GM21737 (cell line): ENCODE measurements at regions not wholly inside any gene's neighbourhood (a gene's known extent, or its start where the extent isn't known, plus 50 kb on each side); places are given as distances from the start of the nearest gene placed in this dataset.

Experiments used
- ATAC-seq: cut with Tn5 transposase; IDR thresholded peaks from one replicate; pipeline ENCODE4 v1.9.1; 2021; ENCODE audit warnings: mild to moderate bottlenecking, moderate library complexity; ENCODE audit not compliant: unreplicated experiment

DNA sequence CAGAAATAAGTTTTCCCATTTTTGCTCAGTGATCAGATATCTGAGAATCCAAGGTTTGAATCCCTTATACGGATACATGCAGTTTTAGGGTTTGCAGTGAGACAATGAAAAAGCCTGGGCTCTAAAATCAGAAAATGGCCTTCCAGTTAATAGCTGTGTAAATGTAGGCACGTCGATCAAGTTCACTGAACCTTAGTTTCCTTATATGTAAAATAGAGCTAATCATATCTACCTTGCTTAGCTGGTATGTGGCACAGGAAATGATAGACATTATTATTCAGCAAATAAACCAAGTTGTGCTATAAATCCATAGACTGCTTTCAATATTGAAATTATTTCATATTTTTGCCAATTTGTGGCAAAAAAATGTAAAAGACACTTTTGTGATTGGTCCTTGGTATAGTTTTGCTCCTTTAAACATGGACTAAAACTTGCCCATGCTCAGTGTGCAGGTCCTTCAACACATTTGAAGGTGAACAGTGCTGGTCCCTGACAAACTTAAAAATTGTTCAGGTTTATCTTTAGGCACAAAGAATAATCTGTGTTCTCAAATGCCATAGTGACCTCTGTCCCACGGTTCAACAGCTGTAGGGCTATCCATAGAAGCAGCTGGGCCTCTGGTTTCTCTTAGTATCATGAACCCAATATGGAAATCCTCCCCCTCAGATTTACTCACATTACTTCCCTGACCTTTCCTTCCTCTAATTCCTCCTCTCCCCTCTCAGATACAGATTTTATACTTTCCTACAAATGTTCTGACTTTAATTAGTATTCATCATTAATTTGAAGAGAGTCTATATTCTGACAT is 51.0 kb downstream of the CCDC54 start:
- ATAC-seq = no peak

DNA sequence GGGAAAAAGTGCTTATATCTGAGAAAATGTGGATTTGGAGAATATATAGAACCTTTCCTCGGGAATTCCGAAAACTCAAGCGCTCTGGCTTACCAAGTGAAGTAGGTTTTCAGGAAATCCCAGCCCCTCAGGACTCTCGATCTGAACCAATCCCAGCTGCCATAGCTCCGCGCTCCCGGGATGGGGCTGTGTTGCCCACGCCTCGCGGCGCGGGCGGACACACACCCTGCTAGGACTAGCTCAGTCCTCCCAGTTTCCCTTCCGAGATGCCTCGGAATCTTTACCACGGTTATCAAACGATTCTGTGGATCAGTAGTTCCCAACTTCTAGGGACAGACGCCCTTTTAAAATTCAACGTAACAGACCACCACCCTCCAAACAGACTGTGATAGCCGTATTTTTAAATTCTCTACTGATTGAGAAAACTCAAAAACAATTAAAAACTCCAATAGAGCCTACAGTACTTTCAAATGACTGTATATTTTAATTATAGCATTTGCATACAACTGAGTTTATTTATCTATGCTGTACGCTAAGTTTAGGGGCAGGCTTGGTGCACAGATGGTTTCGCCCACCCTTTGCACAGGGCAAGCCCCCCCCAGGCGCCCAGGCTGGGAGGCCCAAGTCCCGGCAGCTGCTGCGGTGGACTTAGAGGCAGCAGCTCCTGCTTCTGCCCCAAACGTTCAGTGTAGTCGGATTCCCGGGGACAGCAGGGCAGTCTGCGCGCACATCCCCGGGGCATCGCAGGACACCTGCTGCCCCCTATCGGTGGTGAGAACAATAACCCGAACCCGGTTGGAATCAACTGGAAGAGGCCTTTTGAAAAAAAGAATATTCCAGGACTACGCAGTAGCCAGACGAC is 52.3 kb downstream of the CCDC54 start:
- peak; percentile 47 for ATAC-seq

DNA sequence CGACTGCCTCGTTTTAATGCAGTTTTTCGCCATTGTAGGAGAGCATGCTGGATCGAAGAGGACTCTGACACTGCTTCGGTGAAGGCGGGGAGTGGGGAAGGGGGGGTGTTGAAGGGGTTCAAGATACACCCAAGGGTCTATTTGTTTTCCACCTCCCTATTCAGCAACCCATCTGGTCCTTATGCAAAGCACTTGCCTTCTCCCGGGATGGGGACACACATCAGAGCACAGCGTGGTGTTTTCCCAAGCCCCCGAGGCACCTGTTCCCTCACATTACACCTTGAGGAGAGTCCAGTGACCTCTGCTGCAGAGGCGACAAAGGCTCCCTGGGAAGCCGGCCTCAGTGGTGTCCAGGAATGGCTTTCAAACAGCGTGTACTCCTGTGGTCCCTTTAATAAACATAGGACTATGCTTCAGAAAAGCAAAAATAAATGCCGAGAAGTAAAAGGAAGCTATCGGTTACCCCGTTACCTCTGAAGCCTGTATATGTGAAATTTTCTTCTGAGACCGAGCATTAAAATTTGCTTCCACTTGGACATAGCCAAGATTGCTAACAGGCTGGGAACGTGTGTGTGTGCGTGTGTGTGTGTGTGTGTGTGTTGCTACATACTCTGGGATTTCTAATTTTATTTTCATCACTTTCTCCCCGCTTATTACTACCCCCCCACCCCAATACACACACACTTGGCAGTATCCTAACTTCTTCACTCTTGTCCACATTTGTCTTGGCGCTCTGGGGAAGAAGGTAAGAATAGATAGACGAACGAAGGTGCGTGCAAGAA is 53.2 kb downstream of the CCDC54 start:
- no peak for ATAC-seq

DNA sequence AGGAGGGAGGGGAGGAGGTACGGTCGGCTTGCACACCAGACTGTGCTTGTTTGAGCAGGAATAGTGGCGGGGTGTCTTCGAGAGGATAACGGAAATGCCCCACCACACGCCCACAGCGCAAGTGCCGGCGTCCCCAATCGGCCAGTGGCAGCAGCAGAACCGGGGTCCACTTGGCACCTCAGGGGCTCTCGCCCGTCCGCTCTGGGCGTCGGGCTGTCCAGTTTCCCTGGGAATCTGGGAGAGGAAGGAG is 53.7 kb downstream of the CCDC54 start:
- peak; percentile 11 for ATAC-seq

DNA sequence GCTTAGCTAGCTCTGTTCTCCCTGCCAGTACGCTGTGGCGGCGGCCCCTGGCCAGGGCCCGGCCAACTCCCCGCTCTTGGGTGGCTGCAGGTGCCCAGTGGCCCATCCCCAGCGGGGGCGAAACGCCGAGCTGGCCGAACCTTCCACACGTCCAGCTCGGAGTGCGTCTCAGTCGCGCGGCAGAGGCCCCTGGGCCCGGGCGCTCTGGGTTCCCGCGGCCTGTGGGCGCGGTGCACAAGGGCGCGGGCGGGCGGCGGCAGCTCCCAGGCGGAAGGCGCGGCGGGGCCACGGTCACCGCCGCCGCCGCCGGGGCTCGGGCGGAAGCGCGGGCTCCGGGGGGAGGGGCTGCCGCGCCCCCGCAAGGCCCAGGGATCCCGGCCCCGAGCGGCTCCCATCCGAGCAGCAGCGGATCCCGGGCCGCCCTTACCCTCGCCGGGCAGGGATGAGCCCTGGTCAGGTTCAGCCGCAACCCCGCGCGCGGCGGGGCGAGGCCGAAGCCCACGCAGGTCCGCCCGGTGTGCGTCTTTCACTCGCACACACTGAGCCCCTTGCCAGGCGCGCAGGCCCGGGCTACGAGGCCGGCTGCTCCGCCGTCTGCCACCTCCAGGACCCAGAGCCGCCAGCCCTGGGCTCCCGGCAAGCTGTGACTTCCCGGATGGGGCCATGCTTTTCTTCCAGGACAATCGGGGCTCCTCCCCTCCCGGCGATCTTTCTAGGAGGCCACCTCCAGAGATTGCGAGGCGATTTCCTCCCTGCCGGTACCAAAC is 54.2 kb downstream of the CCDC54 start:
- ATAC-seq = peak; percentile 70

DNA sequence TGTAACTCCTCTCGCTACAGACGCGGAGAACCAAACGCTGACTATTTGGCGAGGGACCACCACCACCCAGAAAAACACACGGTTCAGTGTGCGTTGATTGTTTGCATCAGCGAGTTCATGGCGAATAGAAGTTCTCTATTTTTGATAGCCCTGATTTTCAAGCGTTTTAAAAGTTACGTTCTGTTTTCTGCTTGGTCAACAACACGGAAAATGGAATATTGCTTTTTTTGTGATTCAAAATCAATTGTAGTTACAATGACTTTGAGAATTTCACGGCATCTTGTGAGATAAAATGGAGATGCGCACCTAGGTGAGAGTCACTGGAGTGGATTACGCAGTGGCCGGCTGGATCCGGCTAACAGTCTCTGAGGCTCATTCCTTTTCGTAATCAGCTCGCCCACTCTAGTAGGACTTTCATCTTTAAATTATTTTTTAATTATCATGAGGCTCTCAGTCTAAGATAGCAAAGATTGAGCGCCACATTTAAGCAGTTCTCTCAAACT is 54.8 kb downstream of the CCDC54 start:
- ATAC-seq = no peak

DNA sequence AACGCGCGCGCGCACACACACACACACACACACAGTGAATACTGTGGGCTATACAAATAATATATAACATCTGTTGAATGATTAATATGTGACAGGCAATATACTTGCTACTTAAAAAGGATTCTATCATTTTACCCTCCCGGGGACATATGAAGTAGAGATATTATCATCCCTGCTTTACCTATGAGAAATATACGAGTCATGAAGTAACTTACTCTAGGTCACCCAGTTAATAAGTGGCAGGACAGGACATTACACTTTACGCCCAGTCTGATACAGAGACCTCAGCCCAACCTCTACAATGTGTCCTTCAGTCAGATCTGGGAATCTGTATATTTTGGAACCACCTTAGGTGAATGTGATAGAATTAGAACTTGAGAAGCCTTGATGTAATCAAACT is 55.4 kb downstream of the CCDC54 start:
- ATAC-seq = no peak

DNA sequence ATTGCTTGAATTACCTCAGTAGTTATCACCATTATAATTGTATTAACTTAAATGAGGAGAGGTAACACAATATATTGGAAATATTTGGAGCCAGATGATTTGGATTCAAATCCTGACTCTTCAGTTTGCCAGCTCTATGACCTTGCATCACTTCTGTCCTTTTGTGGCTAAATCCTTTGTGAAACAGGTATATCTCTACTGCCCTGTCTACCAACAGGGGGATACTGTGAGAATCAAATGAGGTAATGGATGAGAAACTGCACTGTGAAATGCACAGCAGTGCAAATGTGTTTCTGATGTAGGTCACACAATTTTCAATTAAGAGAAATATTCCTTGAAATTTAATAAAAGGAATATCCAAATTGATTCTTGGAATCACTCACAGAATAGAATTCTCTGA is 58.8 kb downstream of the CCDC54 start:
- ATAC-seq = no peak

DNA sequence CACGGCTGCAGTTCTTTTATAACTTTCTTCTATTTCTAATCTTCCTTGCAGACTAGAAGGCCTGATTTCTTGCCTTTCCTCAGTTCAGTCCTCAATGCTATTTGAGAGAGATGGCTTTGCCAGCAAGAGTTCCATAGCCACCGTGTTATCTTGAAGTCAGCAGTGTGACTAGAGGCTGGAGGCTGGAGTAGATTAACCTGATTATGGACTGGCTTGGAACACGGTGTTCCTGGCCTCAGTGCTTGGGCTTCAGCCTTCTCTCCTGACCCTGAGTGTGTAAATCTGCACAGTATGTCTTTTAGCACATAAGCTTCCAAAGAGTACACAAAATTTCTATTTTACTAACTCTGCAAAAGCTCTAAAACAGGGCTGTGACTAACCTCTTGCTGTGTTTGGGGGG is 61.4 kb downstream of the CCDC54 start:
- no peak for ATAC-seq

DNA sequence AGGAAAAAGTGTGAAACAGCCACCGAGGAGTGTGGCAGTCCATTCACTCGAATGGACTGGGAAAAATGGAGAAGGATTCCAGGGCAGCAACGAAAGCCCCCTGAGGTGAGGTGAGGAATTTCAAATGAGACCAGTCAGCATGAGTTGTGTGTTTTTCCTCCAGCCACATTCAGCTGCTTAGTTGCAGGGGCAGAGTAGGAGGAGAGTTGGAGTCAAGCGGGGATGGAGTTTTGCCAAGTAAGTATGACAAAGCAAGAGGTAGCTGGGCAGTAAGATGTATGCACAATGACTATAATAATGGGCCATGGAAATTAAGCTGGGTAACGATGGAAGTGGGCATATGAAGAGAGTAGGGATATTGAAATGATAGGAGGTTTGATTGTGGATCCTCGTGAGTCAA is 64.4 kb downstream of the CCDC54 start:
- ATAC-seq = no peak

DNA sequence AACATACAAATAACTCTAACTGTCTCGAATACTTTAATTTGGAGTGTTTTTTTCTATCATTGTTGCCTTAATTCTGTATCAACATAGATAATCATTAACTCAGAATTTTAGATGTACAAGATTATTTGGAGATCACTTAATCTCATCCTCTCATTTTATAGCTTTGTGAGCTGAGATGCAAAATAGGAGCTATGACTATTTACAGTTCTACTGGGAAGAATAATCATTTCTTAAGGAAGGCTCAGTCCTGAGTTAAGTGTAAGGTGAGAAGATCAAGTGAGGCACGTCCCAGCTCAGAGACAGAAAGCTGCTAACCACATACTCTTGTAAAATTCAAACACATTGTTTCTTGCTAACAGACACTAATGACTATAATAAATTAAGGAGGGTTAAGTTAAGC is 66.2 kb downstream of the CCDC54 start:
- ATAC-seq = no peak

DNA sequence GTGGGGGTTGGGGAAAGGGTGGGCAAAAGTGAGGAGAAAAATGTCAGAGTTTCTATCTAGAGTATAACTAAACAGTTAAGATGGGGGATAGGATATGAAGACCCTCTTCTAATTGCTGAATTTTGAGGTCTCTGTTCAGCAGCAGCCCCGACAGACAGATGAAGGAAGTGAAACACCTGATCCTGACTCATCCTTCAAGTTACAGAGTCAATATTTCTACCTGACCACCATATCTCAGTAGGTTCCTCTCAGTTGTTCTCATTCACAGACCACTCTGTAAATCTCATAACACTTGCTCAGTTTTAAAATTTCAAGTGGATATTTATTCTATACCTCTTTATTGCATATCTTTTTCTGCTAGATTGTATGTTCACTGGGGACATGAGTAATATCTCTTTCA is 69.5 kb downstream of the CCDC54 start:
- no peak for ATAC-seq

DNA sequence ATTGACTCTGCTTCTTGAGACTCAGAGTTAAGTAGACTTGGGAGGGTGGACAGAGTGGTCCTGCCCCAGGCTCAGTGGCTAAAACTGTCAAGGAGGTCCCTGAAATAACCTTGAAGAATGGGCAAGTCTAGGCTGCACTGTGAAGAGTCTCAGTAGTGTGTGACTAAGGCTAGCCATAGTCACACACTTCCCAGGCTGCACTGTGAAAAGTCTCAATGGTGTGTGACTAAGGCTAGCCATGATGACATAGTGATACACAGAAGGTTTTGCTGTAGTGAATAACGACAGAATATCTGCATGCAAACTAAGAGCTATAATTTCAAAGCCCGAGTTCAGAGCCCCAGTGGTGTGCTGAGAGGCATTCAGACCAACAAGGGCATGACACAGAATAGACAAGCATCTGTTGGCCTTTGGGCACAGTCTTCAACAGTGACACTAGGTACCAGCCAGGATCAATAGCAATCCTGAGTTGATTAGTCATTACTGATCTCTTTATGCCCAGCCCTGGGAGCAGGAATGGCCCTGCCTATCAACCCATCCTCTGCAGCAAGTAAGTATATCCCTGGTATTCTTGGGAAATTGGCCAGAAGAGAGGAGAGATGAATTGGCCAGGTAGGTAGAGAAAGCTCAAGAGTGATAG is 72.4 kb upstream of the BBX start:
- no peak for ATAC-seq

DNA sequence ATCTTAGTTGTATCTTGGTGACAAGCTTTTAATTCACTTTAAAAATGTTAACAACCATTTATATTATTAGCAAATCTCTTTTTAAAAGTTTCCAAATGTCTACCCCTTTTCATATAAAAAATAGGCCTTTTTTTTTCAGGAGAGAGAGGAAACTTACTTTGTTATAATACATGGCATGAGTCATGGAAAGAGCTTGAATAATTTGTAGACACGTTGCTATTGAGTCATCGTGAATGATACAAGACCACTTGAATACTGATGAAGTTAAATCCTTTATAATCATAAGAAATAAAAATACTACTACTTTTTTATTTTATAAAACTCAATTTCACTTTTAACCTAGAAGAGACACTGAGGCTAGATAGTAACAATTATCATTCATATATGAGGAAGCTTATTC is 70.3 kb upstream of the BBX start:
- ATAC-seq = no peak

DNA sequence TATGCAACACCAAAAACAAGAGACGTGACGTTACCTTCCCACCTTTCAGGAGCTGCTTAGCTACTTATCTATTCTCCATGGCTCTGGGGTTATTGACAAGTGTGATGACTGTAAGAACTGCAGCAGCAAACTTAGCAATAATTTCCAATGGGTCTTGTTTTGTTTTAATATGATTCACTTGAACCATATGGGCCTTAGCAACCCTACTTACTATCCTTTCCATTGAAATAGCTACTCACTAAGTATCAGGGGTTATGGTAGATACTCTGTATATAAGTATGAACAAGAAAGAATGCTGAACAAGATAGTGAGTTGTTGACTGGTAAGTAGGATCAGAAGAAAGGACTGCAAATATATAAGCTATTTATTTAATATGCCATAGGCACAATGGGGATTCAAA is 69.3 kb upstream of the BBX start:
- no peak for ATAC-seq

DNA sequence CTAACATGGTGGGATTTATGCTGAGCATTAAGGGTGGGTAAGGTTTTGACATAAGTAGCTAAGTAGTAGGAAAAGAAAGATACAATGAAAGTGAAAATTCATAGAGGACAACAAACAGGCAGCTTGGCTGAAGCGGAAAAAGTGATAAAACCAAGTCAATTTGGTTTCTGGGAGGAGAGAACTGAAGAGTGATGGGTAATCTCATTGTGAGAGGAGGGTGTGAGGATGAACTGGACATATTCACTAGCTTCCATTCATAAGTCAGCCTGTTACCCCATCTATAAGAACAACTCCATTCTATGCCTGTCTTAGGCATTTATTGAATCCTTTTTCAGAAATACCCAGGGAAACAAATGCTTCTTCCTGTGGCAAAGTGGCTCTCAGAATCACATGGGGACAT is 67.1 kb upstream of the BBX start:
- no peak for ATAC-seq

DNA sequence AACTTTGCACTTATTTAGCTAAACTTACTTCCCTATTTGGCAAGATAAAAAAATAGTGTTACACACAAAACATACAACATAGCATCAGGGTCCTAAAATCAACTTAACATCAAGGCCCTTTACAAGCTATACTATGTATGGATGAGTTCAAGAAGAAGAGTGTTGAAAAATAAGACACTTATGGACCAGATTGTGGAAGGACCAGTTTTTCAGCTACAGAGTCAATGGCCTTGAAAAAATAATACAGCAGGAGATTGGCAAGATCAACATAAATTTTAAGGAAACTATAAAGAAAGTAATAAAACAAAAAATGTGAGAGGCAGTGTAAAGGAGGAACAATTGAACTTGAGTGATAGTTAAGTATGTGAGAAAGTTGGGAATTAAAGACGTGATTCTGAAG is 66.3 kb upstream of the BBX start:
- no peak for ATAC-seq

DNA sequence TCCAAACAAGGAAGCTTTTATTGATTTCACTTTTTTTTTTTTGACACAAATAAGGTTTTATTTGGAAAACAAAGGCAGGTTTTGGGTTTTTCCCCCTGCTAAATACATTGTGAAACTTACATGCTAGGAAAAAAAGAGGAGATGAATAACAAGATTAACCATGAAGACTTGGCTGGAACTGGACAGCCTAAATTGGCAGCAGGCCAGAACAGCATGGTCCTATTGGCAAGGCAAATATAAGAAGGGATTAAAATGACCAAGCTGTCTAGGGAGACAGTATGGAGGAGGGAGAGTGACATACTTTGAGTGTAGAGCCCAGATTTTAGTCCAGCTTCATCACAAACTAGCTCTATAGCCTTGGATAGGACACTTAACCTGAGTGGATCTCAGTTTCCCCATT is 63.9 kb upstream of the BBX start:
- no peak for ATAC-seq

DNA sequence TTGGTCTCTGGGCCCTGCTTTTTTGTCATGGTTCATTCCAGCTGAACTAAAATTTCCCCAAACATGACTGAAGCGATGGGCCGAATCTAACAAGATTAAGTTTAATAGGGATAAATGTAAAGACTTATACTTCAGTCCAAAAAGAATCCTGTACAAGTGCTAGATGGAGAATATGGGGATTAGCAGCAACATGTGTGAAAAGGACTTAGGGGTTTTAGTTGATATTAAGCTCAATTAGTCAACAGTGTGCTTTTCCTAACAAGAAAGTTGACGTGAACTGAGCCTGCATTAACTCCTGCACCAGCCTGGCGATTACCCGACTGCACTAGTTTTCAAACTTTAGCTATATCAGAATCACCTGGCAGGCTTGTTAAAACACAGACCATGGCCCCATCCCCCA is 61.0 kb upstream of the BBX start:
- no peak for ATAC-seq

DNA sequence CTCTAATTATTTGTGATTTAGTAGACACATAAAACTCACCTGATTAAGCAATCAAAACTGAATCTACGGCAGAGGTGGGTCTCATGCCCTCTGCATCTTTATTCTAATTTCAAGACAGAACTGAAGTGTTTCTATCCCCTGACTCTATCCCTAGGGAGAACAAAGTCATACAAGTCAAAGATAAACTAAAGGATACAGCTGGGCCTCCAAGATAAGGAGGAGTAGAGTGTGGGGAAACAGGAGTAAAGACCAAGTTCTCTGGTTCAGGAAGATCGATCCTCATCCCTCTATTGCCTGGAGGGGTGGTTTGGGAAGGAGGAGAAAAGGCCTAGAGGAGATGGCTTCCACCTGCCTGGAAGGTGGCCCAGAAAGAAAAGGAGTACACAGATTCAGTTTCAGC is 58.7 kb upstream of the BBX start:
- no peak for ATAC-seq
